ENCODE measurements at regions not wholly inside any gene's neighbourhood (a gene's known extent, or its start where the extent isn't known, plus 50 kb on each side); places are given as distances from the start of the nearest gene placed in this dataset.

GRCh38 chr9:29861803-29862202 is 2288.5 kb upstream of the C9orf72 start:
- FAIRE-seq (no peak), DNase-seq (ENCODE audit: low read depth, low spot score) (no peak)
- ChIA-PET POLR2A (no interaction called here), CTCF (no interaction called here)
- Histone ChIP-seq H4K20me1 (replicated peaks; ENCODE audit: control insufficient read depth, extremely low read depth, insufficient read depth, low read length) (no peaks in the 10 kb centered on the region), H3K27me3 (ENCODE audit: control insufficient read depth in 2 of 2, insufficient read depth in 2 of 2, low read length in 2 of 2) (no peaks in the 10 kb centered on the region), H3K9me1 (replicated peaks; ENCODE audit: control insufficient read depth, extremely low read depth, insufficient read depth, low read length) (no peaks in the 10 kb centered on the region), H3K4me1 (ENCODE audit: control insufficient read depth, extremely low read depth, insufficient read depth, low read length) (no peaks in the 10 kb centered on the region), H3K4me2 (ENCODE audit: insufficient read depth, low read length) (no peak overlapping the region), H3K9me3 (replicated peaks; ENCODE audit: control insufficient read depth, insufficient read depth, low read length) (no peaks in the 10 kb centered on the region), H3K4me3 (replicated peaks in 1 of 3; ENCODE audit: insufficient read depth in 1 of 3, low read depth in 1 of 3, low read length in 3 of 3) (no peak overlapping the region), H3K9ac (replicated peaks; ENCODE audit: extremely low read depth, insufficient read depth, low read length) (no peak overlapping the region), H3K27ac (ENCODE audit: insufficient read depth, low read depth, low read length) (no peak overlapping the region), H2AFZ (ENCODE audit: low read depth, low read length) (no peak overlapping the region), H3K36me3 (ENCODE audit: control insufficient read depth in 2 of 2, extremely low read depth in 1 of 2, insufficient read depth in 2 of 2, low read length in 2 of 2) (no peaks in the 10 kb centered on the region), H3K79me2 (ENCODE audit: control insufficient read depth, insufficient read depth, low read length) (no peaks in the 10 kb centered on the region)
- intact Hi-C loops (cut with micrococcal nuclease) = no loop called here
- TF ChIP-seq GATA2 (IDR thresholded peaks at IDR 0.05; ENCODE audit: insufficient read depth, insufficient read length, low read depth, low read length) (no peak), CTCF (IDR thresholded peaks at IDR 0.05; ENCODE audit: extremely low read depth in 1 of 2, insufficient read depth in 1 of 2, low read depth in 1 of 2, low read length in 2 of 2) (no peak), FOS (IDR thresholded peaks at IDR 0.05; ENCODE audit: borderline replicate concordance, insufficient read depth, low read length) (no peak), EZH2 (IDR thresholded peaks at IDR 0.05; ENCODE audit: borderline replicate concordance, low read depth, low read length, severe bottlenecking) (no peak), JUN (IDR thresholded peaks at IDR 0.05; ENCODE audit: borderline replicate concordance, insufficient read depth, insufficient read length, low read depth) (no peak), POLR2A (IDR thresholded peaks at IDR 0.05; ENCODE audit: low read depth, low read length) (no peak), POLR2AphosphoS5 (IDR thresholded peaks at IDR 0.05; ENCODE audit: insufficient read depth, low read depth, low read length) (no peak), MYC (IDR thresholded peaks at IDR 0.05; ENCODE audit: low read depth, low read length) (no peak), MAX (IDR thresholded peaks at IDR 0.05; ENCODE audit: insufficient read depth, insufficient read length) (no peak)
- dilution Hi-C loops (cut with MboI; ENCODE audit: extremely low pct_ligation_motif_present, low sequenced_read_pairs) = no loop called here
- BruUV-seq (replicated peaks) = no TSS peak
